DND-41 (cell line): ENCODE measurements at regions not wholly inside any gene's neighbourhood (a gene's known extent, or its start where the extent isn't known, plus 50 kb on each side); places are given as distances from the start of the nearest gene placed in this dataset.

Experiments used
- ATAC-seq: fragments of 200-7000 bp; cut with Tn5 transposase; 3 replicates; pipeline ENCODE4 v1.9.1; 2021; ENCODE audit warnings: low read depth; ENCODE audit not compliant: insufficient read depth
- DNase-seq: peaks from one replicate; pipeline ENCODE4 v3.0.0-alpha.2; 2020
- H2AFZ ChIP-seq: 2 replicates; pipeline ENCODE4 v1.6.0; 2012; ENCODE audit warnings: low read depth, low read length
- H3K27ac ChIP-seq: 2 replicates; pipeline ENCODE4 v1.5.1; 2012; ENCODE audit warnings: low read length, inconsistent platforms
- H3K27me3 ChIP-seq: fragments of 200-600 bp; sonication (generic); 2 replicates; pipeline ENCODE4 v1.6.0; 2012; ENCODE audit warnings: low read length, mild to moderate bottlenecking, inconsistent platforms; ENCODE audit not compliant: insufficient read depth, poor library complexity
- H3K36me3 ChIP-seq: 2 replicates; pipeline ENCODE4 v1.5.1; 2012; ENCODE audit warnings: low read length, inconsistent platforms; ENCODE audit not compliant: insufficient read depth
- H3K4me1 ChIP-seq: 2 replicates; pipeline ENCODE4 v1.5.1; 2012; ENCODE audit warnings: mild to moderate bottlenecking, low read length; ENCODE audit not compliant: insufficient read depth
- H3K4me2 ChIP-seq: 2 replicates; pipeline ENCODE4 v1.6.0; 2012; ENCODE audit warnings: mild to moderate bottlenecking, moderate library complexity, low read length, inconsistent platforms; ENCODE audit not compliant: insufficient read depth
- H3K4me3 ChIP-seq, 2 experiments: fragments of 200-600 bp in 1 of 2; shearing (Covaris generic) in 1 of 2; 2 replicates each; pipeline ENCODE4 v1.5.1; 2012 to 2016; ENCODE audit warnings: inconsistent platforms in 2 of 2, low read length in 2 of 2, mild to moderate bottlenecking in 2 of 2, low read depth in 1 of 2, moderate library complexity in 1 of 2
- H3K79me2 ChIP-seq: 2 replicates; pipeline ENCODE4 v1.6.0; 2012; ENCODE audit warnings: low read length, inconsistent platforms; ENCODE audit not compliant: insufficient read depth
- H3K9ac ChIP-seq: 2 replicates; pipeline ENCODE4 v1.6.0; 2012; ENCODE audit warnings: low read depth, mild to moderate bottlenecking, inconsistent platforms, low read length, moderate library complexity
- H3K9me3 ChIP-seq: 2 replicates; pipeline ENCODE4 v1.5.1; 2012; ENCODE audit warnings: low read length, moderate library complexity, mild to moderate bottlenecking, inconsistent platforms; ENCODE audit not compliant: insufficient read depth, severe bottlenecking
- H4K20me1 ChIP-seq: 2 replicates; pipeline ENCODE4 v1.6.0; 2012; ENCODE audit warnings: low read length; ENCODE audit not compliant: insufficient read depth
- EZH2 ChIP-seq: IDR thresholded peaks from 3 replicates; pipeline ENCODE4 v1.6.1; 2012; ENCODE audit warnings: borderline replicate concordance, low read depth, mild to moderate bottlenecking, moderate library complexity, low read length, inconsistent platforms; ENCODE audit not compliant: severe bottlenecking
- TF ChIP-seq, protein P1 (sequence below): IDR thresholded peaks from 2 replicates; pipeline ENCODE4 v1.5.1; 2012; ENCODE audit warnings: borderline replicate concordance, low read length, moderate library complexity, mild to moderate bottlenecking; ENCODE audit not compliant: poor library complexity, severe bottlenecking; ENCODE audit errors: extremely low read depth

DNA sequence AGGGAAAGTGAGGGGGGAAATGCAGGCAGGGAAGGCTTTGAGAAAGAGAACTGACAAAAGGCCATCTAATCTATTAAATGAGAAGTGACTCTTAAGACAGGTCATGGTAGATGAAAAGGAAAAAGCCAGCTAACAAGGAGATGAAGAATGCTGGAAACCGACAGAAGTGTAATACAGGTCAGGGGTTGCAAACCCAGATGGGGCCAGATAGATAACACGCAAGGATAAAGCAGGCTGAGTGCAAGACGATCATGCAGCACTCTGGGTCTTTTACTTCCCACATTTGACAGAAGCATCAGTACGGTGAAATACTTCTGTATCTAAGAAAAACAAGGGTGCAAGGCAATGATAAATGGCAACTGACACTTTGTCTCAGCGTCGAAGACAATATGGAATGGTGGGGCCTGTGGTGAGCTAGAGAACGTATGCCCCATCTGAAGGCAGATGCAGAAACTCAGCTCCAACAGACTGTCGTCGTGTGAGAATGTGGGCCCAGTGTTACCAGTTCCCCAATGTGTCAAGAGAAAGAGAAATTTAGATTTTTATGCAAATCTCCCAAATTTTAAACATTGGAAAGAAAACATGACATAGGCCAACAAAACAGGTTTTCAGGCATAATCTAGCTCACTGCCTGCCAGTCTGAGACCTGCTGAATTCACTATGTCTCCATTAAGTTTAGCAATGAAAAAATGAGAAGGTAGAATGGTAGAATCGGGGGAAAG is 187.4 kb downstream of the PHLDA1 start:
- Histone ChIP-seq H3K4me1 (no peaks in the 10 kb centered on the region), H3K27me3 (no peaks in the 10 kb centered on the region), H3K4me3 (no peak overlapping the region), H3K36me3 (no peaks in the 10 kb centered on the region), H2AFZ (no peak overlapping the region), H3K27ac (no peak overlapping the region), H3K4me2 (no peak overlapping the region), H3K79me2 (no peaks in the 10 kb centered on the region), H3K9ac (no peak overlapping the region), H3K9me3 (no peaks in the 10 kb centered on the region), H4K20me1 (no peaks in the 10 kb centered on the region)
- ATAC-seq (no peak), DNase-seq (no peak)
- no peak for TF ChIP-seq EZH2
- TF ChIP-seq, protein P1, sequence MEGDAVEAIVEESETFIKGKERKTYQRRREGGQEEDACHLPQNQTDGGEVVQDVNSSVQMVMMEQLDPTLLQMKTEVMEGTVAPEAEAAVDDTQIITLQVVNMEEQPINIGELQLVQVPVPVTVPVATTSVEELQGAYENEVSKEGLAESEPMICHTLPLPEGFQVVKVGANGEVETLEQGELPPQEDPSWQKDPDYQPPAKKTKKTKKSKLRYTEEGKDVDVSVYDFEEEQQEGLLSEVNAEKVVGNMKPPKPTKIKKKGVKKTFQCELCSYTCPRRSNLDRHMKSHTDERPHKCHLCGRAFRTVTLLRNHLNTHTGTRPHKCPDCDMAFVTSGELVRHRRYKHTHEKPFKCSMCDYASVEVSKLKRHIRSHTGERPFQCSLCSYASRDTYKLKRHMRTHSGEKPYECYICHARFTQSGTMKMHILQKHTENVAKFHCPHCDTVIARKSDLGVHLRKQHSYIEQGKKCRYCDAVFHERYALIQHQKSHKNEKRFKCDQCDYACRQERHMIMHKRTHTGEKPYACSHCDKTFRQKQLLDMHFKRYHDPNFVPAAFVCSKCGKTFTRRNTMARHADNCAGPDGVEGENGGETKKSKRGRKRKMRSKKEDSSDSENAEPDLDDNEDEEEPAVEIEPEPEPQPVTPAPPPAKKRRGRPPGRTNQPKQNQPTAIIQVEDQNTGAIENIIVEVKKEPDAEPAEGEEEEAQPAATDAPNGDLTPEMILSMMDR: no peak

DNA sequence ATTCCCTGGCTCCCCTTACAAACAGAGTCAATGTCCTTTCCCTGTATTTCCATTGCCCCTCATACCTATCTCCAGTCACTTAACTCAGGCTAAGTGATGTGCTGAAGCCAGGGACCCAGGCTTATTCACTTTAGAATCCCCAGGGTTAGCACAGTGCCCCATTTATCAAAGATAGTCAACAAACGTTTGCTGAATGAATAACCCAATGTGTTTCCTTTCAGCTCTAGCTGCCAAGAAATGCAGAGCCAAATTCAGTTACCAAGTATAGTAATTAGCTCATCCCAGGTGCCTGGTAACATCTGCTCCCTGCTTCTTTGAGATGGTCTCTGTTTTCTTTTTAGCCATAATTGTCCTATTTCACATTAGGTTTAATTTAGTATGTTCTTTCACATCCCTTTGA is 189.5 kb downstream of the PHLDA1 start:
- ATAC-seq (no peak), DNase-seq (no peak)
- Histone ChIP-seq H3K4me2 (no peak overlapping the region), H3K27ac (no peak overlapping the region), H3K9me3 (no peaks in the 10 kb centered on the region), H3K4me1 (no peaks in the 10 kb centered on the region), H3K9ac (no peak overlapping the region), H4K20me1 (no peaks in the 10 kb centered on the region), H3K4me3 (no peak overlapping the region), H3K27me3 (no peaks in the 10 kb centered on the region), H2AFZ (no peak overlapping the region), H3K36me3 (no peaks in the 10 kb centered on the region), H3K79me2 (no peaks in the 10 kb centered on the region)
- TF ChIP-seq EZH2: no peak
- TF ChIP-seq, protein P1: no peak

DNA sequence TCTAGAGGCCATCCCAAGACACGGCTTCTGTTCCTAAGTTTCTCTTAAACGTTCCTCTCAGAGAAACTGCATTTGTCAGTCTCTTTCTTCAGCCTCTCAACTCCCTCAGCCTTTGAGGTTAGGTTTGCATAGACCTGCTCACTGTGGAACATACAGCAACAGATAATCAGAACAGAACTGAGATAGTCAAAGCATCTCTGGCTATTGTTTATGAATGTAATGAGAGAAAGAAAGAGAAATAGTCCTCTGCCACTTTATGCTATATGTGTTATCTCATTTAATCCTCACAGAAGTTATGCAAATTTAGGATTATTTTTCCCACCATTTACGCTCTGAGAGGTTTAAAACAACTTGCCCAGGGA is 190.6 kb downstream of the PHLDA1 start:
- no peak overlapping the region for H3K9ac ChIP-seq
- TF ChIP-seq, protein P1: no peak
- no peak for TF ChIP-seq EZH2
- no peaks in the 10 kb centered on the region for H3K27me3 ChIP-seq
- no peaks in the 10 kb centered on the region for H3K79me2 ChIP-seq
- no peak overlapping the region for H3K4me2 ChIP-seq
- no peak for DNase-seq
- H3K36me3 ChIP-seq: no peaks in the 10 kb centered on the region
- no peak overlapping the region for H2AFZ ChIP-seq
- no peak for ATAC-seq
- no peaks in the 10 kb centered on the region for H3K9me3 ChIP-seq
- H4K20me1 ChIP-seq: no peaks in the 10 kb centered on the region
- H3K27ac ChIP-seq: no peak overlapping the region
- H3K4me3 ChIP-seq: no peak overlapping the region
- H3K4me1 ChIP-seq: no peaks in the 10 kb centered on the region

GRCh38 chr12:75838309-75838708 is 193.3 kb downstream of the PHLDA1 start:
- Histone ChIP-seq H3K27ac (no peak overlapping the region), H3K4me3 (no peak overlapping the region), H3K27me3 (no peaks in the 10 kb centered on the region), H3K36me3 (no peaks in the 10 kb centered on the region), H3K4me1 (no peaks in the 10 kb centered on the region), H2AFZ (no peak overlapping the region), H3K4me2 (no peak overlapping the region), H3K79me2 (no peaks in the 10 kb centered on the region), H3K9ac (no peak overlapping the region), H3K9me3 (no peaks in the 10 kb centered on the region), H4K20me1 (no peaks in the 10 kb centered on the region)
- no peak for TF ChIP-seq EZH2
- TF ChIP-seq, protein P1: no peak
- DNase-seq (no peak), ATAC-seq (no peak)
